ENCODE measurements at regions not wholly inside any gene's neighbourhood (a gene's known extent, or its start where the extent isn't known, plus 50 kb on each side); places are given as distances from the start of the nearest gene placed in this dataset.

GRCh38 chr6:97427648-97428047 lies 144.6 kb upstream of the MMS22L start:
- Histone ChIP-seq H3K4me2 (no peak overlapping the region), H3K4me3 (ENCODE audit: low read depth in 2 of 2, low read length in 1 of 2) (no peak overlapping the region), H3K9ac (no peak overlapping the region), H3K79me2 (ENCODE audit: insufficient read depth) (no peaks in the 10 kb centered on the region), H3F3A (replicated peaks; ENCODE audit: insufficient read depth) (no peaks in the 10 kb centered on the region), H4K20me1 (ENCODE audit: insufficient read depth) (no peaks in the 10 kb centered on the region), H3K27ac (ENCODE audit: low read depth in 2 of 2, low read length in 1 of 2) (no peak overlapping the region), H3K9me3 (no peaks in the 10 kb centered on the region), H3K9me2 (no peaks in the 10 kb centered on the region), H3K36me3 (replicated peaks in 1 of 2; ENCODE audit: control insufficient read depth in 1 of 2, insufficient read depth in 2 of 2, low read length in 1 of 2) (no peaks in the 10 kb centered on the region), H2AFZ (ENCODE audit: low read depth) (no peak overlapping the region), H3K27me3 (ENCODE audit: insufficient read depth) (no peaks in the 10 kb centered on the region), H3K4me1 (ENCODE audit: control insufficient read depth in 1 of 2, insufficient read depth in 2 of 2, low read depth in 1 of 2, low read length in 1 of 2) (no peaks in the 10 kb centered on the region)
- TF ChIP-seq SMC3 (IDR thresholded peaks at IDR 0.05; ENCODE audit: low read depth, low read length) (no peak), USF1 (IDR thresholded peaks at IDR 0.05; ENCODE audit: borderline replicate concordance, low read depth) (no peak), REST (IDR thresholded peaks at IDR 0.05; ENCODE audit: low read depth, low read length) (no peak), MEF2A (IDR thresholded peaks at IDR 0.05; ENCODE audit: borderline replicate concordance, low read depth) (no peak), CTCF (IDR thresholded peaks at IDR 0.05) (no peak), ZBTB33 (IDR thresholded peaks at IDR 0.05; ENCODE audit: borderline replicate concordance, low read depth) (no peak), PBX3 (IDR thresholded peaks at IDR 0.05) (no peak), RFX5 (IDR thresholded peaks at IDR 0.05; ENCODE audit: low read length) (no peak), IRF3 (IDR thresholded peaks at IDR 0.05; ENCODE audit: low read depth, low read length) (no peak), SIN3A (IDR thresholded peaks at IDR 0.05; ENCODE audit: borderline replicate concordance, low read depth, low read length) (no peak), JUND (IDR thresholded peaks at IDR 0.05) (no peak), RCOR1 (IDR thresholded peaks at IDR 0.05; ENCODE audit: low read length) (no peak), EZH2phosphoT487 (IDR thresholded peaks at IDR 0.05; ENCODE audit: borderline replicate concordance, low read depth) (no peak), TAF1 (IDR thresholded peaks at IDR 0.05; ENCODE audit: borderline replicate concordance, low read depth, low read length) (no peak), TEAD4 (IDR thresholded peaks at IDR 0.05; ENCODE audit: borderline replicate concordance, insufficient read depth) (no peak), USF2 (IDR thresholded peaks at IDR 0.05; ENCODE audit: borderline replicate concordance, low read depth, low read length) (no peak), ELF1 (IDR thresholded peaks at IDR 0.05) (no peak)
- no peak for DNase-seq
- POLR2A ChIA-PET, result no interaction called here
- CTCF ChIA-PET, result interaction anchor here (1.1 to 2.9 kb wide), 2 partner anchors 10 to 241 kb away, joined by 5 to 16 read pairs; no protein-coding TSS in a partner anchor
